Fibroblast of upper back skin (primary cell): ENCODE measurements at regions not wholly inside any gene's neighbourhood (a gene's known extent, or its start where the extent isn't known, plus 50 kb on each side); places are given as distances from the start of the nearest gene placed in this dataset.
A peak's percentile ranks its signal among the peaks of the same experiment; 100 is the strongest.
"Not testable (repeated sequence)": the region's sequence is repeated elsewhere in the genome, so short reads cannot be mapped to it uniquely, and the experiment has no call there.

ENCODE experiments used
- DNase-seq: peaks from one replicate; pipeline ENCODE4 v3.0.0-alpha.2; 2013

GRCh38 chr16:26909623-26910022 is 157.1 kb upstream of the C16orf82 start:
- no peak for DNase-seq

- no peak for DNase-seq
Measured at GRCh38 chr16:26911436-26911835, 155.3 kb upstream of the C16orf82 start.

- no peak for DNase-seq
Measured at GRCh38 chr16:26913851-26914250, 152.9 kb upstream of the C16orf82 start.

GRCh38 chr16:26930786-26931581 is 135.7 kb upstream of the C16orf82 start:
- no peak for DNase-seq

GRCh38 chr16:26950636-26951035 is 116.1 kb upstream of the C16orf82 start:
- no peak for DNase-seq

GRCh38 chr16:26951950-26952349 is 114.8 kb upstream of the C16orf82 start:
- DNase-seq, result no peak

- DNase-seq, result no peak
Measured at GRCh38 chr16:26952411-26952810, 114.3 kb upstream of the C16orf82 start.

- DNase-seq, result no peak
Measured at GRCh38 chr16:26957283-26957859, 109.4 kb upstream of the C16orf82 start.

- no peak for DNase-seq
Measured at GRCh38 chr16:26959416-26960009, 107.2 kb upstream of the C16orf82 start.

- DNase-seq, result no peak
Measured at GRCh38 chr16:26961459-26961858, 105.3 kb upstream of the C16orf82 start.

- no peak for DNase-seq
Measured at GRCh38 chr16:26963109-26963508, 103.6 kb upstream of the C16orf82 start.

GRCh38 chr16:26969589-26970231 is 97.0 kb upstream of the C16orf82 start:
- no peak for DNase-seq

- no peak for DNase-seq
Measured at GRCh38 chr16:26970292-26970691, 96.4 kb upstream of the C16orf82 start.

GRCh38 chr16:26976873-26977272 is 89.9 kb upstream of the C16orf82 start:
- DNase-seq, result no peak

- peak; percentile 24 for DNase-seq
Measured at GRCh38 chr16:26981266-26981938, 85.3 kb upstream of the C16orf82 start.

GRCh38 chr16:26982422-26982821 is 84.3 kb upstream of the C16orf82 start:
- DNase-seq, result no peak

GRCh38 chr16:26983426-26983825 is 83.3 kb upstream of the C16orf82 start:
- peak; percentile 19 for DNase-seq

- DNase-seq, result no peak
Measured at GRCh38 chr16:26985100-26986065, 81.3 kb upstream of the C16orf82 start.

- DNase-seq, result peak; percentile 63
Measured at GRCh38 chr16:26987597-26988010, 79.1 kb upstream of the C16orf82 start.

GRCh38 chr16:26988186-26988585 is 78.5 kb upstream of the C16orf82 start:
- DNase-seq, result no peak

GRCh38 chr16:26990384-26991120 is 76.2 kb upstream of the C16orf82 start:
- not testable (repeated sequence) for DNase-seq
